A673 (cell line): ENCODE measurements at regions not wholly inside any gene's neighbourhood (a gene's known extent, or its start where the extent isn't known, plus 50 kb on each side); places are given as distances from the start of the nearest gene placed in this dataset.

ENCODE experiments used
- BruUV-seq: library from RNA; stranded (reverse); fragments of 400-500 nt; replicated peaks from 2 replicates; lab custom pipeline; 2021; lab: Mats Ljungman, UMichigan
- CTCF ChIA-PET: fragments of 300-600 bp; sonication (Branson Sonifier 250); formaldehyde crosslinking; loops from one replicate; lab custom pipeline; 2022; ENCODE audit warnings: antibody characterized with exemption; lab: Charles Lee
- POLR2A ChIA-PET: fragments of 300-600 bp; sonication (Branson Sonifier 250); formaldehyde crosslinking; loops from one replicate; lab custom pipeline; 2022; ENCODE audit warnings: antibody characterized with exemption; ENCODE audit not compliant: low non-redundant PET; lab: Charles Lee
- DNase-seq: peaks from one replicate; pipeline ENCODE4 v3.0.0-alpha.2; 2015; ENCODE audit warnings: low spot score
- H3K27ac ChIP-seq: fragments of 200-600 bp; sonication (generic); 2 replicates; pipeline ENCODE4 v1.5.1; 2016; ENCODE audit warnings: mixed run types, low read depth, mild to moderate bottlenecking, mixed read lengths, antibody characterized with exemption, low read length; ENCODE audit not compliant: poor library complexity, severe bottlenecking
- H3K27me3 ChIP-seq: fragments of 200-600 bp; sonication (generic); replicated peaks from 2 replicates; pipeline ENCODE4 v1.6.1; 2017; ENCODE audit warnings: mixed run types, low read depth, mild to moderate bottlenecking, mixed read lengths, antibody characterized with exemption, low read length; ENCODE audit not compliant: insufficient read depth, poor library complexity
- H3K36me3 ChIP-seq: fragments of 200-600 bp; sonication (generic); 2 replicates; pipeline ENCODE4 v1.6.1; 2016; ENCODE audit warnings: mixed run types, mild to moderate bottlenecking, mixed read lengths, antibody characterized with exemption, low read length; ENCODE audit not compliant: insufficient read depth, poor library complexity, severe bottlenecking
- H3K4me1 ChIP-seq: fragments of 200-600 bp; sonication (generic); 2 replicates; pipeline ENCODE4 v1.6.1; 2017; ENCODE audit warnings: mixed run types, mild to moderate bottlenecking, mixed read lengths, antibody characterized with exemption, low read length; ENCODE audit not compliant: insufficient read depth, poor library complexity, severe bottlenecking
- H3K4me3 ChIP-seq: fragments of 200-600 bp; sonication (generic); 2 replicates; pipeline ENCODE4 v1.5.1; 2016; ENCODE audit warnings: low read depth, mixed run types, mild to moderate bottlenecking, mixed read lengths, low read length; ENCODE audit not compliant: poor library complexity, severe bottlenecking
- H3K9me3 ChIP-seq: fragments of 200-600 bp; sonication (generic); 2 replicates; pipeline ENCODE4 v1.6.1; 2016; ENCODE audit warnings: mixed run types, low read depth, mild to moderate bottlenecking, mixed read lengths, antibody characterized with exemption, low read length; ENCODE audit not compliant: poor library complexity, severe bottlenecking
- EZH2 ChIP-seq: fragments of 200-600 bp; sonication (generic); IDR thresholded peaks from 2 replicates; pipeline ENCODE4 v1.6.1; 2017; ENCODE audit warnings: borderline replicate concordance, low read depth, mild to moderate bottlenecking, mixed read lengths, antibody characterized with exemption, low read length; ENCODE audit not compliant: poor library complexity, severe bottlenecking
- intact Hi-C: fragments of 100-400 bp; cut with micrococcal nuclease; formaldehyde crosslinking; loops from one replicate; pipeline ENCODE4 v1.10.0; 2022; ENCODE audit not compliant: unreplicated experiment
- TF ChIP-seq, protein P1 (sequence below): fragments of 300-800, 200-600 bp; sonication (generic); conservative IDR thresholded peaks from 2 replicates; pipeline ENCODE4 v1.5.1; 2017; ENCODE audit warnings: low read depth, mild to moderate bottlenecking, antibody characterized with exemption, low read length, moderate library complexity, mixed read lengths

DNA sequence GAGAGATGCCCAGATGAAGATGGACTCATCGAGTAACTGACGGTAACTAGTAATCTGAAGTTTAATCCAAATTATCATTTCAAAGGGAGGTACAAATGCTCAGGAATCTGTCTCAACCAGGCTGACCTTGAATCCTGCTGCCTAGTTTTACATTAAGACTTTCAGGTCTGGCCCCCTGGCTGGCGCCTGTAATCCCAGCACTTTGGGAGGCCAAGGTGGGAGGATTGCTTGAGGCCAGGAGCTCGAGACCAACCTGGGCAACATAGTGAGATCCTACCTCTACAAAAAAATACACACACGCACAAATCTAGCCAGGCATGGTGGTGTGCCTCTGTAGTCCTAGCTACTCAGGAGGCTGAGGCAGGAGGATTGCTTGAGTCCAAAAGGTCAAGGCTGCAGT lies 95.7 kb upstream of the AKT3 start:
- ChIA-PET POLR2A (no interaction called here), CTCF (no interaction called here)
- Histone ChIP-seq H3K4me1 (no peaks in the 10 kb centered on the region), H3K4me3 (no peak overlapping the region), H3K9me3 (no peaks in the 10 kb centered on the region), H3K36me3 (no peaks in the 10 kb centered on the region), H3K27me3 (no peaks in the 10 kb centered on the region), H3K27ac (no peak overlapping the region)
- DNase-seq: no peak
- TF ChIP-seq, protein P1, sequence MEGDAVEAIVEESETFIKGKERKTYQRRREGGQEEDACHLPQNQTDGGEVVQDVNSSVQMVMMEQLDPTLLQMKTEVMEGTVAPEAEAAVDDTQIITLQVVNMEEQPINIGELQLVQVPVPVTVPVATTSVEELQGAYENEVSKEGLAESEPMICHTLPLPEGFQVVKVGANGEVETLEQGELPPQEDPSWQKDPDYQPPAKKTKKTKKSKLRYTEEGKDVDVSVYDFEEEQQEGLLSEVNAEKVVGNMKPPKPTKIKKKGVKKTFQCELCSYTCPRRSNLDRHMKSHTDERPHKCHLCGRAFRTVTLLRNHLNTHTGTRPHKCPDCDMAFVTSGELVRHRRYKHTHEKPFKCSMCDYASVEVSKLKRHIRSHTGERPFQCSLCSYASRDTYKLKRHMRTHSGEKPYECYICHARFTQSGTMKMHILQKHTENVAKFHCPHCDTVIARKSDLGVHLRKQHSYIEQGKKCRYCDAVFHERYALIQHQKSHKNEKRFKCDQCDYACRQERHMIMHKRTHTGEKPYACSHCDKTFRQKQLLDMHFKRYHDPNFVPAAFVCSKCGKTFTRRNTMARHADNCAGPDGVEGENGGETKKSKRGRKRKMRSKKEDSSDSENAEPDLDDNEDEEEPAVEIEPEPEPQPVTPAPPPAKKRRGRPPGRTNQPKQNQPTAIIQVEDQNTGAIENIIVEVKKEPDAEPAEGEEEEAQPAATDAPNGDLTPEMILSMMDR: no peak
- no peak for TF ChIP-seq EZH2
- BruUV-seq: no TSS peak
- intact Hi-C loops: no loop called here

- no peak overlapping the region for H3K4me3 ChIP-seq
- CTCF ChIA-PET: no interaction called here
- no peak for DNase-seq
- no TSS peak for BruUV-seq
- H3K36me3 ChIP-seq: no peaks in the 10 kb centered on the region
- no peak for TF ChIP-seq EZH2
- TF ChIP-seq, protein P1: no peak
- no peaks in the 10 kb centered on the region for H3K4me1 ChIP-seq
- POLR2A ChIA-PET: no interaction called here
- H3K27ac ChIP-seq: no peak overlapping the region
- no peaks in the 10 kb centered on the region for H3K9me3 ChIP-seq
- H3K27me3 ChIP-seq: no peaks in the 10 kb centered on the region
- intact Hi-C loops: no loop called here
Measured at GRCh38 chr1:243944429-243945160, 94.6 kb upstream of the AKT3 start.

GRCh38 chr1:243943671-243944428 lies 93.8 kb upstream of the AKT3 start:
- intact Hi-C loops: no loop called here
- TF ChIP-seq EZH2: no peak
- TF ChIP-seq, protein P1: no peak
- DNase-seq: no peak
- no peaks in the 10 kb centered on the region for H3K27me3 ChIP-seq
- CTCF ChIA-PET: no interaction called here
- no TSS peak for BruUV-seq
- H3K9me3 ChIP-seq: no peaks in the 10 kb centered on the region
- H3K4me1 ChIP-seq: no peaks in the 10 kb centered on the region
- POLR2A ChIA-PET: no interaction called here
- no peak overlapping the region for H3K4me3 ChIP-seq
- H3K36me3 ChIP-seq: no peaks in the 10 kb centered on the region
- no peak overlapping the region for H3K27ac ChIP-seq
